WTC11 (cell line): ENCODE measurements at regions not wholly inside any gene's neighbourhood (a gene's known extent, or its start where the extent isn't known, plus 50 kb on each side); places are given as distances from the start of the nearest gene placed in this dataset.

Experiments used
- ATF3 ChIP-seq: sonication (generic); formaldehyde crosslinking; conservative IDR thresholded peaks from 2 replicates; pipeline ENCODE4 v1.8.1; 2022; ENCODE audit warnings: mild to moderate bottlenecking, missing genetic modification reagents
- CTCF ChIP-seq: fragments of 200-600 bp; IDR thresholded peaks from 2 replicates; pipeline ENCODE4 v1.8.0; 2022; ENCODE audit warnings: antibody characterized with exemption
- MYBL2 ChIP-seq: sonication (generic); formaldehyde crosslinking; IDR thresholded peaks from 2 replicates; pipeline ENCODE4 v1.8.1; 2023; ENCODE audit warnings: mild to moderate bottlenecking, moderate library complexity, missing genetic modification reagents
- NR3C1 ChIP-seq: sonication (generic); formaldehyde crosslinking; conservative IDR thresholded peaks from 2 replicates; pipeline ENCODE4 v1.8.1; 2023; ENCODE audit warnings: low read depth, mild to moderate bottlenecking, missing genetic modification reagents
- ZNF232 ChIP-seq: sonication (generic); formaldehyde crosslinking; IDR thresholded peaks from 2 replicates; pipeline ENCODE4 v1.8.0; 2022; ENCODE audit warnings: mild to moderate bottlenecking, missing genetic modification reagents
- ZNF396 ChIP-seq: fragments of 250-450 bp; sonication (Bioruptor Pico); IDR thresholded peaks from 2 replicates; pipeline ENCODE4 v1.8.0; 2021; ENCODE audit warnings: mild to moderate bottlenecking, moderate library complexity, borderline replicate concordance

- no peak for TF ChIP-seq CTCF
- no peak for TF ChIP-seq ZNF232
- TF ChIP-seq NR3C1 (CRISPR knock-in tag), result no peak
- TF ChIP-seq ZNF396, result no peak
- TF ChIP-seq MYBL2 (CRISPR knock-in tag), result no peak
- no peak for TF ChIP-seq ATF3 (CRISPR knock-in tag)
These were observed 146.4 kb downstream of the TMX1 start for GRCh38 chr14:51386411-51386810.
